ENCODE measurements at regions not wholly inside any gene's neighbourhood (a gene's known extent, or its start where the extent isn't known, plus 50 kb on each side); places are given as distances from the start of the nearest gene placed in this dataset.

- Histone ChIP-seq H3K27me3 (ENCODE audit: control insufficient read depth in 1 of 2, insufficient read depth in 2 of 2, low read length in 2 of 2) (no peaks in the 10 kb centered on the region), H3K9ac (ENCODE audit: insufficient read depth, low read depth, low read length) (no peak overlapping the region), H3K36me3 (replicated peaks in 1 of 2; ENCODE audit: control insufficient read depth in 1 of 2, insufficient read depth in 2 of 2, low read length in 2 of 2) (no peaks in the 10 kb centered on the region), H3K4me3 (replicated peaks in 1 of 3; ENCODE audit: insufficient read depth in 1 of 3, low read depth in 2 of 3, low read length in 3 of 3) (no peak overlapping the region), H2AFZ (ENCODE audit: low read length) (no peak overlapping the region), H4K20me1 (ENCODE audit: insufficient read depth, low read length) (no peaks in the 10 kb centered on the region), H3K9me3 (ENCODE audit: low read length) (no peaks in the 10 kb centered on the region), H3K4me1 (ENCODE audit: insufficient read depth, low read length) (peaks cover 11% of the 10 kb centered on the region), H3K79me2 (ENCODE audit: insufficient read depth, low read length) (no peaks in the 10 kb centered on the region), H3K27ac (ENCODE audit: extremely low read length, insufficient read depth, low read length) (no peak overlapping the region), H3K4me2 (ENCODE audit: low read depth, low read length) (no peak overlapping the region)
- TF ChIP-seq PAX8 (CRISPR knock-in tag; IDR thresholded peaks at IDR 0.05; ENCODE audit: borderline replicate concordance): no peak
- no peak for TF ChIP-seq NRL (CRISPR knock-in tag; IDR thresholded peaks at IDR 0.05; ENCODE audit: borderline replicate concordance)
- intact Hi-C loops (cut with micrococcal nuclease; ENCODE audit: unreplicated experiment) (no loop called here), in situ Hi-C loops (cut with HindIII; ENCODE audit: extremely low pct_ligation_motif_present, low pct_unique_long_range_greater_than_20kb) (no loop called here)
- ChIA-PET CTCF (ENCODE audit: low intra/inter-chr PET ratio, low total read pairs) (no interaction called here), POLR2A (no interaction called here)
- WGBS (ENCODE audit: low lambda C conversion rate): 100% methylated on average over 1 of the region's 1 CpG
- FAIRE-seq (no peak), ATAC-seq (no peak), DNase-seq (ENCODE audit: low spot score) (no peak)
- no TSS peak for BruUV-seq (replicated peaks)
Measured at GRCh38 chr1:56179543-56179942, 399.8 kb downstream of the PLPP3 start.

- Histone ChIP-seq H3K4me3 (replicated peaks in 1 of 3; ENCODE audit: insufficient read depth in 1 of 3, low read depth in 2 of 3, low read length in 3 of 3) (no peak overlapping the region), H4K20me1 (ENCODE audit: insufficient read depth, low read length) (no peaks in the 10 kb centered on the region), H3K36me3 (replicated peaks in 1 of 2; ENCODE audit: control insufficient read depth in 1 of 2, insufficient read depth in 2 of 2, low read length in 2 of 2) (no peaks in the 10 kb centered on the region), H3K79me2 (ENCODE audit: insufficient read depth, low read length) (no peaks in the 10 kb centered on the region), H3K27ac (ENCODE audit: extremely low read length, insufficient read depth, low read length) (no peak overlapping the region), H3K9me3 (ENCODE audit: low read length) (no peaks in the 10 kb centered on the region), H3K4me2 (ENCODE audit: low read depth, low read length) (no peak overlapping the region), H2AFZ (ENCODE audit: low read length) (no peak overlapping the region), H3K27me3 (ENCODE audit: control insufficient read depth in 1 of 2, insufficient read depth in 2 of 2, low read length in 2 of 2) (no peaks in the 10 kb centered on the region), H3K4me1 (ENCODE audit: insufficient read depth, low read length) (peaks cover 18% of the 10 kb centered on the region), H3K9ac (ENCODE audit: insufficient read depth, low read depth, low read length) (no peak overlapping the region)
- ChIA-PET CTCF (ENCODE audit: low intra/inter-chr PET ratio, low total read pairs) (no interaction called here), POLR2A (no interaction called here)
- 32% methylated on average over 3 of the region's 3 CpGs for WGBS (ENCODE audit: low lambda C conversion rate)
- FAIRE-seq: no peak
- intact Hi-C loops (cut with micrococcal nuclease; ENCODE audit: unreplicated experiment) (no loop called here), in situ Hi-C loops (cut with HindIII; ENCODE audit: extremely low pct_ligation_motif_present, low pct_unique_long_range_greater_than_20kb) (no loop called here)
- ATAC-seq: no peak
- no peak for DNase-seq (ENCODE audit: low spot score)
- no TSS peak for BruUV-seq (replicated peaks)
- TF ChIP-seq BRF2 (CRISPR knock-in tag; IDR thresholded peaks at IDR 0.05) (no peak), IRF1 (CRISPR knock-in tag; IDR thresholded peaks at IDR 0.05; ENCODE audit: low read depth) (no peak), THAP7 (CRISPR knock-in tag; IDR thresholded peaks at IDR 0.05) (no peak), ZBTB1 (CRISPR knock-in tag; IDR thresholded peaks at IDR 0.05; ENCODE audit: borderline replicate concordance) (no peak), ZNF547 (CRISPR knock-in tag; IDR thresholded peaks at IDR 0.05) (no peak), SRSF4 (IDR thresholded peaks at IDR 0.05; ENCODE audit: low read depth, low read length, poor library complexity, severe bottlenecking) (no peak), MTF1 (CRISPR knock-in tag; IDR thresholded peaks at IDR 0.05) (no peak), MED13 (CRISPR knock-in tag; IDR thresholded peaks at IDR 0.05) (no peak), ZNF263 (CRISPR knock-in tag; IDR thresholded peaks at IDR 0.05) (no peak), HOXA5 (CRISPR knock-in tag; IDR thresholded peaks at IDR 0.05) (no peak), ZNF382 (CRISPR knock-in tag; IDR thresholded peaks at IDR 0.05; ENCODE audit: borderline replicate concordance) (no peak), ZSCAN22 (CRISPR knock-in tag; IDR thresholded peaks at IDR 0.05) (no peak), JUND (CRISPR knock-in tag; IDR thresholded peaks at IDR 0.05) (no peak), XBP1 (CRISPR knock-in tag; IDR thresholded peaks at IDR 0.05) (no peak), ZNF816 (CRISPR knock-in tag; IDR thresholded peaks at IDR 0.05; ENCODE audit: borderline replicate concordance) (no peak), ZFP36L2 (CRISPR knock-in tag; IDR thresholded peaks at IDR 0.05) (no peak), NBN (conservative IDR thresholded peaks at IDR 0.05) (no peak)
Measured at GRCh38 chr1:56175211-56175610, 404.2 kb downstream of the PLPP3 start.
